ENCODE measurements at regions not wholly inside any gene's neighbourhood (a gene's known extent, or its start where the extent isn't known, plus 50 kb on each side); places are given as distances from the start of the nearest gene placed in this dataset.

DNA sequence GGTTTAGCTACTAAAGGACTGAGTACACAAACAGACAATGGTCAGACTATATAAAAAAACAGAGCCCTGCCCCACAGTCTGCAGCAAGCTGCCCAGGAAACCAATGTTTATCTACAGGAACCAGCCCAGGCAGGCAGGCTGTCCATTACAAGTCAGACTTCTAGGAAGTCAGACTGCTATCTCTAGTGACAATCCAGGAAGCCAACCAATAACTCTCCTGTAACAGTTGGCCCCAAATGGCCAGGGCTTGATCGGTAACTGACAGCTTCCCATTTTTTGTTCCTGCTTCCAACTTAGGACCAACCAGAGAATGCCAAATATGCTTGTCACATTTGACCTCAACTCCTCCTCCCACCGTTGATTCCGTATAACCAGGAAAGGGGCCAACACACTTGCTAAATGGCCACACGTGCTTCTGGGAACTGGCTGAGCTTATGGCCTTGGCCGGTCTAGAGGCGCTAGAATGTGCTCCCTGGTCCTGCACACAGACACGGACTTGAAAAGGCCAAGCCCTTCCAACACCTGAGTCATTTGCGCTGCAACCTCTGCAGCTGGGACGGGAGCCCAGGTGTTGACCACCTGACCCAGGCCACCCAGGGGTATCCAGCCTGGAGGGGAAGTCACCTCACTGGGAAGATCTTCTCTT, 79.6 kb upstream of the CDK20 start:
- ChIA-PET CTCF (interaction anchor here (1.2 kb wide), 1 partner anchor 23 kb away, joined by 4 read pairs; no protein-coding TSS in a partner anchor), POLR2A (ENCODE audit: low non-redundant PET) (no interaction called here)
- DNase-seq (ENCODE audit: low spot score) = no peak
- TF ChIP-seq, protein P1, sequence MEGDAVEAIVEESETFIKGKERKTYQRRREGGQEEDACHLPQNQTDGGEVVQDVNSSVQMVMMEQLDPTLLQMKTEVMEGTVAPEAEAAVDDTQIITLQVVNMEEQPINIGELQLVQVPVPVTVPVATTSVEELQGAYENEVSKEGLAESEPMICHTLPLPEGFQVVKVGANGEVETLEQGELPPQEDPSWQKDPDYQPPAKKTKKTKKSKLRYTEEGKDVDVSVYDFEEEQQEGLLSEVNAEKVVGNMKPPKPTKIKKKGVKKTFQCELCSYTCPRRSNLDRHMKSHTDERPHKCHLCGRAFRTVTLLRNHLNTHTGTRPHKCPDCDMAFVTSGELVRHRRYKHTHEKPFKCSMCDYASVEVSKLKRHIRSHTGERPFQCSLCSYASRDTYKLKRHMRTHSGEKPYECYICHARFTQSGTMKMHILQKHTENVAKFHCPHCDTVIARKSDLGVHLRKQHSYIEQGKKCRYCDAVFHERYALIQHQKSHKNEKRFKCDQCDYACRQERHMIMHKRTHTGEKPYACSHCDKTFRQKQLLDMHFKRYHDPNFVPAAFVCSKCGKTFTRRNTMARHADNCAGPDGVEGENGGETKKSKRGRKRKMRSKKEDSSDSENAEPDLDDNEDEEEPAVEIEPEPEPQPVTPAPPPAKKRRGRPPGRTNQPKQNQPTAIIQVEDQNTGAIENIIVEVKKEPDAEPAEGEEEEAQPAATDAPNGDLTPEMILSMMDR (conservative IDR thresholded peaks at IDR 0.05; ENCODE audit: low read depth) = no peak
- no peak overlapping the region for H3K27ac ChIP-seq

DNA sequence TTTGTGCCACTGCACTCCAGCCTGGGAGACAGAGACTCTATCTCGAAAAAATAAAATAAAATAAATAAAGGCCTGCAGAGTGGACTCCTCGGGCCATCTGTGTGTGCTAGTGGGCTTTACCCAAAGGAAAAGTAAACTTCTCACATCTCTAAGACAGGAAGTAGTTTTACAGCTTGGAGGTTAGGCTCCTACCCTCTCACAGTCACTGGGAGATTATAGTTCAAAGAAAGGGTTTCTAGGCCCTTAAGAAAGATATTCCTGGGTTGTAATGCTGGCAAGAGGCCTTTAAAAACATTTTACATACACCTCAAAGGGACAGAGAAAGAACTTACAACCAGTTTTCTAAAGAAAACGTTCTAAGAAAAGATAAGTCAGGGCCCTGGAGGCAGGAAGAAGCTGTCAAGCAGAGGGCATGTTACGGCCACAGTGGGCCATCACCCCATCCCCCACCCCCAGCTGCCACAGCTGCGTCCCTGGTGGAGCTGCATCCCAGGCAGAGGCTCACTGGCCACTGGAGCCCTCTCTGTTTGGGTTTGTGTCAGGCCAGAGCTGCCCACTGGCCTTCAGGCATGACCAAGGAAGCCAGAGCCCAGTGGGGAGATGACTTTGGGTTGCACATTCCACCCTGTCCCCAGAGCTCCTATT, 78.1 kb upstream of the CDK20 start:
- TF ChIP-seq, protein P1 (conservative IDR thresholded peaks at IDR 0.05; ENCODE audit: low read depth) = no peak
- no peak overlapping the region for H3K27ac ChIP-seq
- no peak for DNase-seq (ENCODE audit: low spot score)
- ChIA-PET POLR2A (ENCODE audit: low non-redundant PET) (interaction anchor here (0.5 kb wide), 1 partner anchor 512 kb away, joined by 3 read pairs; no protein-coding TSS in a partner anchor), CTCF (interaction anchor here (0.6 kb wide), 2 partner anchors 12 to 226 kb away, joined by 3 to 5 read pairs; no protein-coding TSS in a partner anchor)

DNA sequence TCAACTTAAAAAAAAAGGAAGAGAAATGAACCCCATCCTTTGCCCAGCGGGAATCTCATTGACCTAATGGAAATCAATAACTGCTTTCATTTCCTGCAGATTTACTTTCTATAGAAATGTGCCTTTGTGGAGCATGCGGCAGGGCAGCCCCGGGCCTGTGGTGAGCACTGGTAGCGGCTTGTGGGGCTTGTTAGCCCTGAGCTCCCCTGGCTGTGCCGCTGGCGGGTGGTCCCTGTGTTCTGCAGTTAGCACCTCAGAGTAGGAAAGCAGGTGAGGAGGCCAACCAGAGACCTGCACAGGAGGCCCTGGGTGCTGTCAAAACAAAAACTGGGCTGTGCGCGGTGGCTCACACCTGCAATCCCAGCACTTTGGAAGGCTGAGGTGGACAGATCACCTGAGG, 76.8 kb upstream of the CDK20 start:
- ChIA-PET CTCF (interaction anchor here (1.2 kb wide), 1 partner anchor 16 kb away, joined by 3 read pairs; no protein-coding TSS in a partner anchor), POLR2A (ENCODE audit: low non-redundant PET) (no interaction called here)
- H3K27ac ChIP-seq = no peak overlapping the region

DNA sequence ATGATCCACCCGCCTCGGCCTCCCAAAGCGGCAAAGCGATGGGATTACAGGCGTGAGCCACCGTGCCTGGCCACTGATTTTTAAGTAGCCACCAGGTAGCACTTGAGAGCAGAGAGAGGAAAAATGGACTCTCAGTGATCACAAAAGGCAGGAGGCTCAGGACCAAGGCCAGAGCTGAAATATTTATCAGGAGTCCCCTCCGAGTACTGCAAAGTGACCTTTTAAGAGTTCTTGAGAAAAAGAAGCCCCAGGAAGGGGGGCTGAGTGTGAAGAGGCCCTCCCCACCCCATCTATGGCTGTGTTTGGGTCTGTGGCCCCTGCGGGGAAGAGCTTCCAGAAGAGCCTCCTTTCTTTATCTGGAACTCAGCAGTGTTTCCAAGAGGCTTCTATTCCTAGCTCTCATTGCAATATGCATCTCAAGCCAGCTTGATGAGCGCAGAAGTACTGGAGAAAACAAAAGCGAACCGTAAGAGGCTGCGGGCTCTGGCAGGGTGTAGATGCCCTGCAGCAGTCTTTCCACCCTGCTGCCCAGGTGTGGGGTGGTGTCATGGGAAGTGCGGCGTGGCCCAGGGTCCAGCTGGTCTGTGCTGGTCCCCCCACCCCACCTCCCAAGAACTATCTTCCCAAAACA, 75.5 kb upstream of the CDK20 start:
- ChIA-PET POLR2A (ENCODE audit: low non-redundant PET) (no interaction called here), CTCF (interaction anchor here (0.6 to 1.2 kb wide), 2 partner anchors 14 to 362 kb away, joined by 3 read pairs; no protein-coding TSS in a partner anchor)
- TF ChIP-seq, protein P1 (conservative IDR thresholded peaks at IDR 0.05; ENCODE audit: low read depth) = no peak
- no peak for DNase-seq (ENCODE audit: low spot score)
- no peak overlapping the region for H3K27ac ChIP-seq

More for the DNA sequence above, 76.8 kb upstream of the CDK20 start:
- no peak for DNase-seq (ENCODE audit: low spot score)
- TF ChIP-seq, protein P1 (conservative IDR thresholded peaks at IDR 0.05; ENCODE audit: low read depth) = no peak

DNA sequence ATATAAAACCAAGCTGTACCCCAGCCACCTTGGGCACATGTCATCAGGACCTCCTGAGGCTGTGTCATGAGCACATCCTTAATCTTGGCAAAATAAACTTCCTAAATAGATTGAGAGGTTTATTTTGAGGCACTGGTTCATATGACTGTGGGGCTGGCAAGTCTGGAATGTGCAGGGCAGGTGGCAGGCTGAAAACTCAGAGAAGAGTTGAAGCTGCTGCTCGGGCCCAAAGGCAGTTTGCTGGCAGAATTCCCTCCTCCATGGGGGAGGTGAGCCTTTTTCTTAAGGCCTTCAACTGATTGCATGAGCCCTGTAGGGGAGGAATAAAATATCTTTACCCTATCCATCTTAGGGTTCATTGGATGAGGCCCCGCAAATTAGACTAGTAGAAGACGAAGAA, 72.2 kb upstream of the CDK20 start:
- POLR2A ChIA-PET (ENCODE audit: low non-redundant PET) = no interaction called here
- DNase-seq (ENCODE audit: low spot score) = no peak
- CTCF ChIA-PET = interaction anchor here (0.6 to 0.7 kb wide), 3 partner anchors 16 to 1618 kb away, joined by 3 to 4 read pairs (median 3); no protein-coding TSS in a partner anchor

DNA sequence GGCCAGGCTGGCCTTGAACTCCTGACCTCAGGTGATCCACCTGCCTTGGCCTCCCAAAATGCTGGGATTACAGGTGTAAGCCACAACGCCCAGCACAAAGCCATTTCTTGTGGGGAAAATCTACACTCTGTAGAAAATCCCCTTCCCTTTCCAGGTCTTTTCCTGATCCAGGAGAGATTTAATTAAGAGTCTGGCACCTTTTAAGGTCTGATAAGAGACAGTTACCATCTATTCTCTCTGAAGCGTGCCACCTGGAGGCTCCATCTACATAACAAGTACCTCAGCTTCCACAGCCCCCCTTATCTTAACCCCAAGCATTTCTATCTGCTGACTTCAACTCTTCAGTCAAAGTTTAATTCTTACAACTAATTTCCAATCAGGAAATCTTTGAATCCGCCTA, 71.4 kb upstream of the CDK20 start:
- ChIA-PET POLR2A (ENCODE audit: low non-redundant PET) (no interaction called here), CTCF (interaction anchor here (0.6 kb wide), 1 partner anchor 15 kb away, joined by 3 read pairs; no protein-coding TSS in a partner anchor)
- H3K27ac ChIP-seq = no peak overlapping the region
- no peak for DNase-seq (ENCODE audit: low spot score)
- TF ChIP-seq, protein P1 (conservative IDR thresholded peaks at IDR 0.05; ENCODE audit: low read depth) = no peak

More for the DNA sequence above, 72.2 kb upstream of the CDK20 start:
- TF ChIP-seq, protein P1 (conservative IDR thresholded peaks at IDR 0.05; ENCODE audit: low read depth) = no peak
- H3K27ac ChIP-seq = no peak overlapping the region
